ENCODE measurements at regions not wholly inside any gene's neighbourhood (a gene's known extent, or its start where the extent isn't known, plus 50 kb on each side); places are given as distances from the start of the nearest gene placed in this dataset.

GRCh38 chr11:11786771-11787170 is 55.0 kb upstream of the USP47 start:
- TF ChIP-seq ZFP3 (CRISPR knock-in tag; IDR thresholded peaks at IDR 0.05) (no peak), ZNF565 (CRISPR knock-in tag; conservative IDR thresholded peaks at IDR 0.05; ENCODE audit: low read depth) (no peak), CREB5 (CRISPR knock-in tag; IDR thresholded peaks at IDR 0.05; ENCODE audit: low read depth) (no peak), ZC3H10 (CRISPR knock-in tag; IDR thresholded peaks at IDR 0.05) (no peak), ISL1 (CRISPR knock-in tag; IDR thresholded peaks at IDR 0.05) (no peak), POU6F1 (CRISPR knock-in tag; IDR thresholded peaks at IDR 0.05; ENCODE audit: borderline replicate concordance, low read depth) (no peak), CSRNP3 (CRISPR knock-in tag; IDR thresholded peaks at IDR 0.05) (no peak), BACH2 (CRISPR knock-in tag; IDR thresholded peaks at IDR 0.05; ENCODE audit: borderline replicate concordance) (no peak)
